HEK293T (cell line): ENCODE measurements at regions not wholly inside any gene's neighbourhood (a gene's known extent, or its start where the extent isn't known, plus 50 kb on each side); places are given as distances from the start of the nearest gene placed in this dataset.

ENCODE experiments used
- CTCF ChIA-PET: fragments of 350-600 bp; formaldehyde crosslinking; extraction: SDS; loops from one replicate; lab custom pipeline; 2021; ENCODE audit warnings: antibody characterized with exemption, inconsistent platforms; lab: Yijun Ruan, JAX
- POLR2A ChIA-PET: fragments of 350-600 bp; formaldehyde crosslinking; extraction: SDS; loops from one replicate; lab custom pipeline; 2020; ENCODE audit warnings: antibody characterized with exemption, inconsistent platforms; lab: Yijun Ruan, JAX
- DNase-seq: peaks from one replicate; pipeline ENCODE4 v3.0.0; 2012; ENCODE audit warnings: mixed read lengths; ENCODE audit errors: extremely low spot score
- ARNT ChIP-seq: fragments of 450-650 bp; IDR thresholded peaks from 2 replicates; pipeline ENCODE4 v1.6.1; 2017; ENCODE audit warnings: mild to moderate bottlenecking
- BHLHE40 ChIP-seq: fragments of 450-650 bp; IDR thresholded peaks from 2 replicates; pipeline ENCODE4 v1.6.1; 2016; ENCODE audit warnings: mild to moderate bottlenecking, moderate library complexity, borderline replicate concordance
- CTBP1 ChIP-seq: fragments of 450-650 bp; IDR thresholded peaks from 2 replicates; pipeline ENCODE4 v1.6.1; 2016; ENCODE audit warnings: borderline replicate concordance
- ELF4 ChIP-seq: fragments of 450-650 bp; IDR thresholded peaks from 2 replicates; pipeline ENCODE4 v1.6.1; 2017; ENCODE audit warnings: antibody characterized with exemption
- FOXA1 ChIP-seq: fragments of 450-650 bp; IDR thresholded peaks from 2 replicates; pipeline ENCODE4 v1.6.1; 2016; ENCODE audit warnings: mild to moderate bottlenecking
- FOXK2 ChIP-seq: fragments of 450-650 bp; IDR thresholded peaks from 2 replicates; pipeline ENCODE4 v1.6.1; 2016; ENCODE audit warnings: mild to moderate bottlenecking
- FOXM1 ChIP-seq: fragments of 450-650 bp; IDR thresholded peaks from 2 replicates; pipeline ENCODE4 v1.6.1; 2017; ENCODE audit warnings: mild to moderate bottlenecking, borderline replicate concordance
- HDGF ChIP-seq: fragments of 450-650 bp; IDR thresholded peaks from 2 replicates; pipeline ENCODE4 v1.6.1; 2017; ENCODE audit warnings: antibody characterized with exemption, borderline replicate concordance
- L3MBTL2 ChIP-seq: fragments of 450-650 bp; conservative IDR thresholded peaks from 2 replicates; pipeline ENCODE4 v1.6.1; 2016; ENCODE audit warnings: mild to moderate bottlenecking
- LEF1 ChIP-seq: fragments of 450-650 bp; IDR thresholded peaks from 2 replicates; pipeline ENCODE4 v1.6.1; 2017; ENCODE audit warnings: mild to moderate bottlenecking, borderline replicate concordance
- NFRKB ChIP-seq: fragments of 450-650 bp; IDR thresholded peaks from 2 replicates; pipeline ENCODE4 v1.6.1; 2016; ENCODE audit warnings: mild to moderate bottlenecking, moderate library complexity
- SP1 ChIP-seq: fragments of 450-650 bp; IDR thresholded peaks from 2 replicates; pipeline ENCODE4 v1.6.1; 2017
- SUZ12 ChIP-seq: fragments of 450-650 bp; IDR thresholded peaks from 2 replicates; pipeline ENCODE4 v1.6.1; 2016; ENCODE audit warnings: mild to moderate bottlenecking
- TARDBP ChIP-seq: fragments of 450-650 bp; IDR thresholded peaks from 2 replicates; pipeline ENCODE4 v1.6.1; 2016
- ZNF384 ChIP-seq: fragments of 450-650 bp; IDR thresholded peaks from 2 replicates; pipeline ENCODE4 v1.6.1; 2016
- TF ChIP-seq, protein P1 (sequence below): fragments of 450-650 bp; IDR thresholded peaks from 2 replicates; pipeline ENCODE4 v1.6.1; 2016

DNA sequence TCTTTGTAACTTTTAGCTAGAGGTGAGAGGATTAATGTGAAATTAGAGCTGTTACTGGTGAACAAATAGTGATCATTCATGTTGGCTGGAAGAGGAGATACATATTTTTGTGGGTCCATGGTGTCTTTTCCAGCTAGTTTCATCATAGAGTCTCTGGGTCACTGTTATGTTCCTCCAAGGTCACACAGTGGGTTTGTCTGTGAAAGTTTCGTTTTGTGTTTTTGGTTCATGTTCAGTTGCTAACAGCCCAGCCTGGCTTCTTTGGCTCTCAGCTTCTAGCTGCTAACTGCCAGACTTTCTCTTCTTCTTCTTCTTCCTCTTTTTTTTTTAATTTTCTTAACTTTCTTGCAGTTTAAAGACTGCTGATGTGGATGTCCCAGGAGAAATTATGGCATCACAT lies 480.0 kb upstream of the SYT4 start:
- ChIA-PET CTCF (no interaction called here), POLR2A (no interaction called here)
- TF ChIP-seq SP1 = no peak
- no peak for TF ChIP-seq CTBP1
- no peak for TF ChIP-seq SUZ12
- TF ChIP-seq ZNF384 = no peak
- TF ChIP-seq L3MBTL2 = no peak
- no peak for TF ChIP-seq FOXK2
- no peak for TF ChIP-seq TARDBP
- TF ChIP-seq, protein P1, sequence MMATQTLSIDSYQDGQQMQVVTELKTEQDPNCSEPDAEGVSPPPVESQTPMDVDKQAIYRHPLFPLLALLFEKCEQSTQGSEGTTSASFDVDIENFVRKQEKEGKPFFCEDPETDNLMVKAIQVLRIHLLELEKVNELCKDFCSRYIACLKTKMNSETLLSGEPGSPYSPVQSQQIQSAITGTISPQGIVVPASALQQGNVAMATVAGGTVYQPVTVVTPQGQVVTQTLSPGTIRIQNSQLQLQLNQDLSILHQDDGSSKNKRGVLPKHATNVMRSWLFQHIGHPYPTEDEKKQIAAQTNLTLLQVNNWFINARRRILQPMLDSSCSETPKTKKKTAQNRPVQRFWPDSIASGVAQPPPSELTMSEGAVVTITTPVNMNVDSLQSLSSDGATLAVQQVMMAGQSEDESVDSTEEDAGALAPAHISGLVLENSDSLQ = no peak
- TF ChIP-seq NFRKB = no peak
- TF ChIP-seq BHLHE40 = no peak
- TF ChIP-seq FOXA1 = no peak
- no peak for TF ChIP-seq ELF4
- no peak for TF ChIP-seq ARNT
- no peak for DNase-seq

DNA sequence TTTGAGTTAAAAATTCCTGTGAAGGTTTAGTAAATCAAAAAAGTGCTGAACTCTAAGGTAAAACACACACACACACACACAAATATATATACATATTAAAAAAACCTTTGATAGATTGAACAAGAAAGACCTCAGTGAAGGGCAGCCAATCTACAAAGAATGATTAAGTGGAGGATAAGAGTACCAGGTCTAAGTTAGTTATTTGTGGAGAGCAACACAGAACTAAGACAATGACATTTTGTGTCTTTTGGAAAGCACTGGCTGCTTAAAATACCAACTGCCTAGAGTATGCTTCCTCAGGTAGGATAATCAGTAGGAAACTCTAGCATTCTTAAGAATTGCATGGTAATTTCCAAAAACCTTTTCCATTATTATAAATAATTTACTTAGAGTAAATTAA lies 481.4 kb upstream of the SYT4 start:
- ChIA-PET POLR2A (no interaction called here), CTCF (no interaction called here)
- no peak for TF ChIP-seq TARDBP
- no peak for TF ChIP-seq FOXK2
- no peak for TF ChIP-seq CTBP1
- TF ChIP-seq NFRKB = no peak
- TF ChIP-seq, protein P1 = no peak
- no peak for TF ChIP-seq SP1
- TF ChIP-seq FOXM1 = no peak
- no peak for TF ChIP-seq HDGF
- no peak for TF ChIP-seq L3MBTL2
- no peak for TF ChIP-seq SUZ12
- no peak for TF ChIP-seq ARNT
- TF ChIP-seq ZNF384 = no peak
- TF ChIP-seq BHLHE40 = no peak
- TF ChIP-seq LEF1 = no peak
- no peak for TF ChIP-seq FOXA1
- no peak for TF ChIP-seq ELF4

DNA sequence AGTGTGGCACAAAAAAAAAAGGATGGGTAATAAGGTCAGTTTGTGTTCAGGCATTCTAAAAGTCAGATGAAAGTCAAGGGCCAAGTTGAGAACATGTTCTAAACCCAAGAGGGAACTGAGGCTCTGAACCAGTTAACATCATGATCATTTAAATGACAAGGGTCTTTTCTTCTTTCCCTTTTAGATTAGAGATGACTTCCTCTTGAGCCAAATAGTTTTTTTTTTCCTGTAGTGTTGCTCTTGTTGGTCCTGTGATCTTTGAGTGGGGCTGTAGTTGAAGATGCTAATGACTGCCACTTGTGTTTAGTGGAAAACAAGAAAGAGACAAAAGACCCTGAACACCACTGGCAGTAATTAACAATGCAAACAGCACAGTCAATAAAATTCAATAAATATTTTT lies 482.7 kb upstream of the SYT4 start:
- DNase-seq = no peak
- TF ChIP-seq ZNF384 (no peak), ARNT (no peak), SUZ12 (no peak), FOXA1 (no peak), L3MBTL2 (no peak), TARDBP (no peak), ELF4 (no peak), FOXK2 (no peak)
- TF ChIP-seq, protein P1 = no peak
- ChIA-PET POLR2A (no interaction called here), CTCF (no interaction called here)

More for the DNA sequence above, 481.4 kb upstream of the SYT4 start:
- no peak for DNase-seq

DNA sequence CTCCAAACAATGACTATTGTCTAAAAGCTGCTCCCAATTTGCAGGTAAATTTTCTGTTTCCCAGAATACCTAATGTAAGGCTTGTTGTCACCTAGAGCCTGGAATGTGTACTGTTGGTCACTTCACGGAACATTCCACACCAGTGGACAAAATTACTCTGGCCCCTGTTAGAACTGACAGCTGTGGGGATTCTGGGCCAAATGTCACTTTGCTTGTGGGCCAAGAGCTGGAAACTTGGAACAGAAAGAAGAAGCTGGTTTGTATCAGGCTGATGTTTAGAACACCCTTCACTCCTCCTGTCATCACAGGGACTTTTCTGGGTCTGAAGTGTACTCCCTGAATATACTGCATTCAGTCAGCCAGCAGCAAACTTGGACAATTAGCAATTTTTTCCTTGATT lies 495.6 kb upstream of the SYT4 start:
- TF ChIP-seq ARNT (no peak), FOXM1 (no peak), FOXK2 (no peak), BHLHE40 (no peak), TARDBP (no peak), HDGF (no peak), ZNF384 (no peak), FOXA1 (no peak), NFRKB (no peak), L3MBTL2 (no peak), LEF1 (no peak), ELF4 (no peak), SUZ12 (no peak), CTBP1 (no peak), SP1 (no peak)
- TF ChIP-seq, protein P1 = no peak
- DNase-seq = no peak
- ChIA-PET CTCF (no interaction called here), POLR2A (no interaction called here)

DNA sequence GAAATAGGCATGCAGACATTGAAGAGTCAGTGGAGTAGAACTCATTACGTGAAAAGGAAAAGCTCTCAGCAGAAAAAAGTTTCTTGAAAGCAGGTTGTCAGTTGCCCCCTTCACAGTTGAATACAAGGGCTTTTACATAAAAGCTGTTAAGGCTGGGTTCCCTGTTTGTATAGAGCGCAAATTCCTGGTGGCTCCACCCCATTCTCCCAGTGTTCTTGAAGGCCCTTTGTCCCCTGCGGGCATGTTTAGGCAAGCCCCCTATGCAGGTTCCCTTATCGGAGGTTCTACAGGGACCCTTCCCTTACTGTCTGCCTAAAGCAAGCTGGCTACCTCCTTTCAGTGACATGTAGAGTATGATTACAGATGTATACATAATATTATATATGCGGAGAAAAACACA lies 497.2 kb upstream of the SYT4 start:
- ChIA-PET POLR2A (no interaction called here), CTCF (no interaction called here)
- no peak for DNase-seq
- TF ChIP-seq SP1 (no peak), ARNT (no peak), LEF1 (no peak), ELF4 (no peak), TARDBP (no peak), HDGF (no peak), ZNF384 (no peak), FOXM1 (no peak), NFRKB (no peak)
- TF ChIP-seq, protein P1 = no peak
